Lower leg skin (tissue), 3 donors: ENCODE measurements at regions not wholly inside any gene's neighbourhood (a gene's known extent, or its start where the extent isn't known, plus 50 kb on each side); places are given as distances from the start of the nearest gene placed in this dataset.
"Not testable (repeated sequence)": the region's sequence is repeated elsewhere in the genome, so short reads cannot be mapped to it uniquely, and the experiment has no call there.

Source experiments
- CTCF ChIP-seq, 3 donors: fragments of 450-650 bp; IDR thresholded peaks; one replicate each; pipeline ENCODE4 v1.5.1; 2016; ENCODE audit warnings: antibody characterized with exemption in 3 of 3, mild to moderate bottlenecking in 3 of 3, moderate library complexity in 2 of 3
- POLR2A ChIP-seq, 2 donors: fragments of 450-650 bp; IDR thresholded peaks; one replicate each; pipeline ENCODE4 v1.6.1; 2016 to 2017; ENCODE audit warnings: antibody characterized with exemption in 2 of 2, mild to moderate bottlenecking in 1 of 2, moderate library complexity in 1 of 2

- not testable (repeated sequence) for TF ChIP-seq CTCF, POLR2A (IDR thresholded peaks at IDR 0.05)
Observed at GRCh38 chr7:69541779-69542432, 56.4 kb upstream of the AUTS2 start.
